Left cardiac atrium (tissue), 4 donors: ENCODE measurements at regions not wholly inside any gene's neighbourhood (a gene's known extent, or its start where the extent isn't known, plus 50 kb on each side); places are given as distances from the start of the nearest gene placed in this dataset.
"Not testable (repeated sequence)": the region's sequence is repeated elsewhere in the genome, so short reads cannot be mapped to it uniquely, and the experiment has no call there.

Experiments
- ATAC-seq, 2 donors: fragments of 200-7000 bp; cut with Tn5 transposase; one replicate each; pipeline ENCODE4 v1.9.1; 2020; ENCODE audit warnings: mild to moderate bottlenecking in 2 of 2, moderate library complexity in 2 of 2
- DNase-seq: peaks from one replicate; pipeline ENCODE4 v3.0.0-alpha.2; 2020
- intact Hi-C, 2 donors: fragments of 100-400 bp; cut with DNase I; formaldehyde crosslinking; loops; one replicate each; pipeline versions ENCODE4 v1.14.1 to v1.15.1; 2022 to 2023
- donor health status: DM: no; HTN: yes; CAD: no.
- donor health status: DM: no; HTN: yes; CAD: no; lungs with severe emphysema.
- donor health status: DM: yes; HTN: yes; CAD: no.
- donor health status: Dilated cardiomyopathy.

- DNase-seq = no peak
- no peak for ATAC-seq
- intact Hi-C loops = no loop called here
Measured at GRCh38 chr12:90833228-90833627, 121.7 kb downstream of the CCER1 start.

GRCh38 chr12:90832427-90832826 lies 122.5 kb downstream of the CCER1 start:
- intact Hi-C loops = no loop called here
- DNase-seq (no peak), ATAC-seq (no peak)

- intact Hi-C loops = no loop called here
- ATAC-seq = no peak
- no peak for DNase-seq
Measured at GRCh38 chr12:90831712-90832111, 123.3 kb downstream of the CCER1 start.

- DNase-seq = no peak
- ATAC-seq = no peak
- intact Hi-C loops = no loop called here
Measured at GRCh38 chr12:90829044-90829443, 125.9 kb downstream of the CCER1 start.

- ATAC-seq = no peak
- DNase-seq = no peak
- intact Hi-C loops = no loop called here
Measured at GRCh38 chr12:90828621-90829020, 126.4 kb downstream of the CCER1 start.

- intact Hi-C loops = no loop called here
- no peak for DNase-seq
- no peak for ATAC-seq
Measured at GRCh38 chr12:90827567-90827966, 127.4 kb downstream of the CCER1 start.

- DNase-seq (no peak), ATAC-seq (no peak)
- intact Hi-C loops = no loop called here
Measured at GRCh38 chr12:90826036-90826435, 128.9 kb downstream of the CCER1 start.

GRCh38 chr12:90823859-90824258 lies 131.1 kb downstream of the CCER1 start:
- intact Hi-C loops = no loop called here
- DNase-seq (no peak), ATAC-seq (no peak)

GRCh38 chr12:90819709-90820108 lies 135.3 kb downstream of the CCER1 start:
- no peak for ATAC-seq
- intact Hi-C loops = no loop called here
- no peak for DNase-seq

GRCh38 chr12:90816353-90817089 lies 138.5 kb downstream of the CCER1 start:
- intact Hi-C loops = no loop called here
- no peak for ATAC-seq

GRCh38 chr12:90809940-90810339 lies 145.0 kb downstream of the CCER1 start:
- ATAC-seq (no peak), DNase-seq (no peak)
- intact Hi-C loops = no loop called here

More at GRCh38 chr12:90816353-90817089, 138.5 kb downstream of the CCER1 start:
- no peak for DNase-seq

- no peak for DNase-seq
- intact Hi-C loops = no loop called here
- ATAC-seq = no peak
Measured at GRCh38 chr12:90808568-90808967, 146.4 kb downstream of the CCER1 start.

- ATAC-seq (no peak), DNase-seq (no peak)
- intact Hi-C loops = no loop called here
Measured at GRCh38 chr12:90802727-90803126, 152.2 kb downstream of the CCER1 start.

GRCh38 chr12:90801776-90802175 lies 153.2 kb downstream of the CCER1 start:
- ATAC-seq (no peak), DNase-seq (no peak)
- intact Hi-C loops = no loop called here

GRCh38 chr12:90794212-90794611 lies 160.8 kb downstream of the CCER1 start:
- no peak for DNase-seq

GRCh38 chr12:90792718-90793117 lies 162.3 kb downstream of the CCER1 start:
- DNase-seq, intact Hi-C loops, ATAC-seq: not testable (repeated sequence)

More at GRCh38 chr12:90794212-90794611, 160.8 kb downstream of the CCER1 start:
- ATAC-seq = no peak
- intact Hi-C loops = no loop called here

- intact Hi-C loops = no loop called here
- DNase-seq (no peak), ATAC-seq (no peak)
Measured at GRCh38 chr12:90791445-90791844, 163.5 kb downstream of the CCER1 start.

GRCh38 chr12:90790747-90791146 lies 164.2 kb downstream of the CCER1 start:
- no peak for DNase-seq
- intact Hi-C loops = no loop called here
- no peak for ATAC-seq

- intact Hi-C loops = no loop called here
- ATAC-seq = no peak
Measured at GRCh38 chr12:90773491-90773890, 181.5 kb downstream of the CCER1 start.

GRCh38 chr12:90770861-90771260 lies 184.1 kb downstream of the CCER1 start:
- intact Hi-C loops = no loop called here
- DNase-seq (no peak), ATAC-seq (no peak)

More at GRCh38 chr12:90773491-90773890, 181.5 kb downstream of the CCER1 start:
- no peak for DNase-seq

GRCh38 chr12:90757957-90758356 lies 197.0 kb downstream of the CCER1 start:
- intact Hi-C loops = no loop called here
- DNase-seq (no peak), ATAC-seq (no peak)
